Coronary artery (tissue), 2 donors: ENCODE measurements at regions not wholly inside any gene's neighbourhood (a gene's known extent, or its start where the extent isn't known, plus 50 kb on each side); places are given as distances from the start of the nearest gene placed in this dataset.

ENCODE experiments used
- DNase-seq: peaks from one replicate; pipeline ENCODE4 v3.0.0-alpha.2; 2017; ENCODE audit warnings: low spot score
- H3K27ac ChIP-seq, 2 donors: fragments of 200-600 bp; sonication (generic); one replicate each; pipeline ENCODE4 v1.5.1; 2016 to 2019
- H3K4me3 ChIP-seq: fragments of 200-600 bp; sonication (generic); 2 replicates; pipeline ENCODE4 v1.5.1; 2016; ENCODE audit warnings: mild to moderate bottlenecking, moderate library complexity
- TF ChIP-seq, protein P1 (sequence below): fragments of 200-600 bp; sonication (generic); IDR thresholded peaks from one replicate; pipeline ENCODE4 v1.5.1; 2019; ENCODE audit warnings: antibody characterized with exemption

DNA sequence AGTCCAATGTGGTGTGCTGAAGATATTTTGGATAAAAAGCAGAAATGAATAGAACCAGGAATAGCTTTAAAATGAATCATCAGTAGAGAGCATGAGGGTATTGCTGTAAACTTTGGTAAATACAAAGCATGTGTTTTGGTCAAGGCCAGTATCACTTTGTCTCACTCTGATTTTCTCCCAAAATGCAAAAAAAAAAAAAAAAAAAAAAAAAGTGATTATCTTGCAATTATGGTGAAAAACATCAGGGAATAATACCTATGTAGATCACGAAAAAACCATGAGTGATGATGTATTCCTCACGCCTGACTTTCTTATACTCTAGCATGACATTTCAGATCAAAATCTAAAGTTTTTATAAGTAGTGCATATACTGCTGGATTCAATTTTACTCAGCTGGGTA, 897.9 kb upstream of the FAT3 start:
- TF ChIP-seq, protein P1, sequence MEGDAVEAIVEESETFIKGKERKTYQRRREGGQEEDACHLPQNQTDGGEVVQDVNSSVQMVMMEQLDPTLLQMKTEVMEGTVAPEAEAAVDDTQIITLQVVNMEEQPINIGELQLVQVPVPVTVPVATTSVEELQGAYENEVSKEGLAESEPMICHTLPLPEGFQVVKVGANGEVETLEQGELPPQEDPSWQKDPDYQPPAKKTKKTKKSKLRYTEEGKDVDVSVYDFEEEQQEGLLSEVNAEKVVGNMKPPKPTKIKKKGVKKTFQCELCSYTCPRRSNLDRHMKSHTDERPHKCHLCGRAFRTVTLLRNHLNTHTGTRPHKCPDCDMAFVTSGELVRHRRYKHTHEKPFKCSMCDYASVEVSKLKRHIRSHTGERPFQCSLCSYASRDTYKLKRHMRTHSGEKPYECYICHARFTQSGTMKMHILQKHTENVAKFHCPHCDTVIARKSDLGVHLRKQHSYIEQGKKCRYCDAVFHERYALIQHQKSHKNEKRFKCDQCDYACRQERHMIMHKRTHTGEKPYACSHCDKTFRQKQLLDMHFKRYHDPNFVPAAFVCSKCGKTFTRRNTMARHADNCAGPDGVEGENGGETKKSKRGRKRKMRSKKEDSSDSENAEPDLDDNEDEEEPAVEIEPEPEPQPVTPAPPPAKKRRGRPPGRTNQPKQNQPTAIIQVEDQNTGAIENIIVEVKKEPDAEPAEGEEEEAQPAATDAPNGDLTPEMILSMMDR, result no peak
- Histone ChIP-seq H3K27ac (no peak overlapping the region), H3K4me3 (no peak overlapping the region)
- DNase-seq, result no peak

DNA sequence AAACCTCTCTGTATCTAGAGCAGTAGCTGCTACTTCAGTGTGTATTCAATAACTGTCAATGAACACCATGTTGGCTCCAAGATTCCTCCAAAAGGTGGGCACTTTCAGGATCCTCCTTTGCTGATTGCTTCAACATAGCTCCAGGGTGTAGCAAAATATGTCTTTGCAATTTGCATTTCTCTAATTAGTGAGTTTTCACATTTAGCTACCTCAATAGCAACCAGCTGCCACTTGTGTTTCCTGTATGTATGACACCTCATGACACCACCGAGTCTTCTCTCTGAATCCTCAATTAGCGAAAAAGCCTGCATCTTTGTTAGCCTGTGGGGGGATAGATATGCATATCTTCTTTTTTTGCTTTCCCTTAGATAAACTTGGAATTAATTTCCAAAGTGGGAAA, 898.3 kb upstream of the FAT3 start:
- TF ChIP-seq, protein P1, result no peak
- no peak overlapping the region for H3K4me3 ChIP-seq
- DNase-seq, result no peak
- no peak overlapping the region for H3K27ac ChIP-seq

DNA sequence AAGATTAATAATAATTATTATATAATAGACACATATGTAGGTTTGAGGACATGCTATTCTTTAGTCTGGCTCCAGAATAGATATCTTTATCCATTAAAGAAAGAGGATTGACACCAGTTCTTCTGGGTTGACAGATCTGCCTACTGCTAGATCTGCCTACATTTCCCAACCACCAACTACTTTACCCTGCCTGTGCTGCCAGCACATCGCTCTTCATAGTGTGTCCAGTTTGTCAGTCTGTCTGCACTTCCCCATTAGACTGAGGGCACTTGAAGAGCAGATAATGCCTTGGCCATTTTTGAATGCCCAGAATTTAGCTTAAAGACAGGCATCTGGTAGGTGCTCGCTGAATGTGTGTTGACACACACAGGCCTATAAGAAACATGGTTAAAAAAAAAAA, 910.1 kb upstream of the FAT3 start:
- TF ChIP-seq, protein P1, result no peak
- H3K4me3 ChIP-seq, result no peak overlapping the region
- no peak for DNase-seq
- H3K27ac ChIP-seq, result no peak overlapping the region

DNA sequence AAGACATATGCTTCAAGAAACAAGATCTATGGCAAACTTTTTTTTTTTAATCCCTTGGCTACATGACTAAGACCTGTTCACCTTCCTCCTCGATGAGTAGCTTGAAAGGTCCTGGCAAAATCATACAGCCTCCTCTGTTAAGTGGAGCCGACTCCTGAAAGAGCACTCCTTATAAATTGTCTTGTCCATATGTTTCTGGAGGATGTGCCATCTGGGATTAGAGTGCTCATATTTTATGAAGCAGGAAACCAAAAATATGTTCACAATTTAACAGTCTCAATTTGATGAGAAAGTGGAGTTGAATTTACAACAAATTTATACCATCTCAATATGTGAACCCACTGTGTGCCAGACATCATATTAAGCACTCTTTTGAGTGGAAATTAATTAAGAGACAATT, 912.1 kb upstream of the FAT3 start:
- Histone ChIP-seq H3K27ac (no peak overlapping the region), H3K4me3 (no peak overlapping the region)
- DNase-seq, result no peak
- TF ChIP-seq, protein P1, result no peak

DNA sequence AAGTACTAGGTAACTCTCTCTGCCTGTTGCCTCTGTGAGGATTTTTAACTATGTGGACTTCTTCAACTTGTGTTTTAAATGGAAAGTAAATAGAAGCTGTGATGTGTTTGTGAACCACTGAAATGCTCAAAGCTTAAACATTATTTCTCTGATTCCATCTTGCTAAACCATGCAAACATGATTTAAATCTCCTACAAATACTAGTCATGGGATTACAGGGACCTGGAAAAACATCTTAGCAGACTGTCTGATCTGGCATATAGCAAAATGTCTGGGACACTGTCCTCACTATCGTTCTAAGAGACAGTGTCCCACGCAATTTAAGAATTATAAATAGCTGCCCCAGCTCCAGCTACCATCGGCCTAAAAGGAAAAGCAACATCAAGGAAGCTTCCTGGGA, 914.5 kb upstream of the FAT3 start:
- Histone ChIP-seq H3K27ac (no peak overlapping the region), H3K4me3 (no peak overlapping the region)
- no peak for DNase-seq
- TF ChIP-seq, protein P1, result no peak

DNA sequence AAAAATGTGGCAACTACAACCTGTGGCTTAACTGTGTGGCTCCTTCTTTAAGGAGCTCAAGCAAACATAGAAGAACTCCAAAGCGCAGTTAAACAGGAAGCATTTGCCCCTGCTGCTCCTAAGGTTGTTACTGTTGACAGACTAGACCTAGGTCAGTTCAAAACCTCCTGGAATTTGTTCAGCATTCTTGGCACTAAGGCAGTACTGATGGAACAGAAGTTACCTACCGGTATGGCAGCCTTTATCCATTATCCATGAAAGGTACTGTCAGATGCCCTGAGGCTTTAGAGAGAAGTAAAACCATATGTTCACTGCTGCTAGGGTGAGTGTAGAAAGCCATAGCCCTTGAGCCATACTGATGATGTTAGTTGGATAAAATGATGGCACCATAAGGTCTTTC, 916.5 kb upstream of the FAT3 start:
- TF ChIP-seq, protein P1, result no peak

DNA sequence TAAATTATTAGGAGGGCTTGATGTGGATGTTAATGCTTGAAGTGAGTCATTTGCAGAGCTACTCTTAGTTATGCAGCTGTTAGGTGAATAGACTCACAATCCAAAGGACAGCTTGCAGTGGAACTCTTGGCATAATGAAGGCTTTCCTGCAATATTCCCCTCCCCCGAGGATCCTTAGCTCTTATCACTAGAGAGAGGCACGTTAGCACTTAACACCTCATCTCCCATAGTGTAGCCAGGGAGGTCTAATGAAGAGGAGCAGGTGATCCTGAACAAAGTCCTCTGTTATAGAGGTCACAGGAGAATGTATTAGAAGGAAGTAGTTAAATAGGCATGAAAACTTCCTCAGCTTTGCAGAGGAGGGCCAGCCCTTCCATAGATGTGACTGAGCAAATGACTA, 919.2 kb upstream of the FAT3 start:
- no peak overlapping the region for H3K4me3 ChIP-seq
- no peak for DNase-seq
- no peak overlapping the region for H3K27ac ChIP-seq
- TF ChIP-seq, protein P1, result no peak

More for the DNA sequence above, 916.5 kb upstream of the FAT3 start:
- no peak for DNase-seq
- Histone ChIP-seq H3K27ac (no peak overlapping the region), H3K4me3 (no peak overlapping the region)
